A549 (cell line): ENCODE measurements at regions not wholly inside any gene's neighbourhood (a gene's known extent, or its start where the extent isn't known, plus 50 kb on each side); places are given as distances from the start of the nearest gene placed in this dataset.

Source experiments
- ATAC-seq, 2 experiments: fragments of 200-7000 bp in 1 of 2; fragments of >200 bp in 1 of 2; cut with Nextera tagmentation in 1 of 2; cut with Tn5 transposase in 1 of 2; 3 replicates each; pipeline versions ENCODE4 v1.8.0 to v1.9.1; 2018 to 2020; ENCODE audit warnings: mild to moderate bottlenecking in 1 of 2, moderate library complexity in 1 of 2
- CTCF ChIA-PET: fragments of 300-600 bp; sonication (Branson Sonifier 250); formaldehyde crosslinking; extraction: SDS; loops from one replicate; lab custom pipeline; 2021; ENCODE audit warnings: antibody characterized with exemption, inconsistent platforms; lab: Yijun Ruan, JAX
- POLR2A ChIA-PET: fragments of 350-600 bp; formaldehyde crosslinking; extraction: SDS; loops from one replicate; lab custom pipeline; 2021; ENCODE audit warnings: antibody characterized with exemption, inconsistent platforms; lab: Yijun Ruan, JAX
- DNase-seq, 2 experiments: peaks; one replicate each; pipeline versions ENCODE4 v3.0.0 to v3.0.0-alpha.2; 2011 to 2016; ENCODE audit warnings: low read depth in 1 of 2, low spot score in 1 of 2
- FAIRE-seq: peaks from 2 replicates; lab custom pipeline; 2011; peaks lifted over from hg19 to GRCh38; lab: Jason Lieb, UNC
- H3K27ac ChIP-seq, 2 experiments: fragments of >200 bp; sonication (Bioruptor Twin); formaldehyde crosslinking; 3 replicates each; pipeline ENCODE4 v1.5.1; 2016 to 2017
- H3K4me1 ChIP-seq: fragments of >200 bp; sonication (Bioruptor Twin); formaldehyde crosslinking; 3 replicates; pipeline ENCODE4 v1.6.1; 2016
- H3K4me2 ChIP-seq: fragments of >200 bp; sonication (Bioruptor Twin); formaldehyde crosslinking; 3 replicates; pipeline ENCODE4 v1.6.1; 2016
- H3K4me3 ChIP-seq: fragments of >200 bp; sonication (Bioruptor Twin); formaldehyde crosslinking; 3 replicates; pipeline ENCODE4 v1.5.1; 2016
- H3K9me3 ChIP-seq: fragments of >200 bp; sonication (Bioruptor Twin); formaldehyde crosslinking; 3 replicates; pipeline ENCODE4 v1.6.1; 2016
- CBX8 ChIP-seq: fragments of 200-600 bp; sonication (generic); IDR thresholded peaks from 2 replicates; pipeline ENCODE4 v1.6.1; 2016
- CHD4 ChIP-seq: fragments of 200-600 bp; sonication (generic); IDR thresholded peaks from 2 replicates; pipeline ENCODE4 v1.6.1; 2016; ENCODE audit warnings: antibody characterized with exemption, mild to moderate bottlenecking, borderline replicate concordance
- ESRRA ChIP-seq: fragments of 150-350 bp; IDR thresholded peaks from 2 replicates; pipeline ENCODE4 v1.6.1; 2014; ENCODE audit warnings: mild to moderate bottlenecking, low read length, borderline replicate concordance
- KDM1A ChIP-seq: fragments of 200-600 bp; sonication (generic); IDR thresholded peaks from 2 replicates; pipeline ENCODE4 v1.6.1; 2016; ENCODE audit warnings: low read depth, mild to moderate bottlenecking
- KDM5A ChIP-seq: fragments of 200-600 bp; sonication (generic); IDR thresholded peaks from 2 replicates; pipeline ENCODE4 v1.6.1; 2016; ENCODE audit warnings: antibody characterized with exemption, mild to moderate bottlenecking
- NR3C1 ChIP-seq: fragments of >200 bp; sonication (Bioruptor Twin); formaldehyde crosslinking; IDR thresholded peaks from 3 replicates; pipeline ENCODE4 v1.6.1; 2017
- POLR2AphosphoS2 ChIP-seq: conservative IDR thresholded peaks from 2 replicates; pipeline ENCODE4 v1.6.1; 2012; ENCODE audit warnings: low read length, improper control_type of control experiment, inconsistent platforms
- RFX5 ChIP-seq: fragments of 450-650 bp; IDR thresholded peaks from 2 replicates; pipeline ENCODE4 v1.7.1; 2014; ENCODE audit warnings: antibody characterized with exemption, mild to moderate bottlenecking, moderate library complexity
- SMC3 ChIP-seq: fragments of >200 bp; sonication (Bioruptor Twin); formaldehyde crosslinking; IDR thresholded peaks from 3 replicates; pipeline ENCODE4 v1.6.1; 2018; ENCODE audit warnings: inconsistent platforms
- SREBF2 ChIP-seq: fragments of 450-650 bp; IDR thresholded peaks from 2 replicates; pipeline ENCODE4 v1.6.1; 2014; ENCODE audit warnings: mild to moderate bottlenecking, moderate library complexity
- ZNF302 ChIP-seq: fragments of 250-450 bp; sonication (Bioruptor Pico); IDR thresholded peaks from 2 replicates; pipeline ENCODE4 v1.9.0; 2021; ENCODE audit warnings: inconsistent platforms, mild to moderate bottlenecking, moderate library complexity
- WGBS: methylation state at CpG from one replicate; pipeline ENCODE4 v1.1.6; 2017; ENCODE audit errors: missing lambda C conversion rate; 5-methylcytosine and 5-hydroxymethylcytosine counted together
- TF ChIP-seq, protein P1 (sequence below): fragments of >200 bp; sonication (Bioruptor Twin); formaldehyde crosslinking; IDR thresholded peaks from 3 replicates; pipeline ENCODE4 v1.5.1; 2016
- TF ChIP-seq, protein P2 (sequence below): fragments of 250-450 bp; sonication (Bioruptor Pico); IDR thresholded peaks from 2 replicates; pipeline ENCODE4 v1.5.0; 2021; ENCODE audit warnings: mild to moderate bottlenecking, moderate library complexity, borderline replicate concordance
- TF ChIP-seq, protein P3 (sequence below): IDR thresholded peaks from 2 replicates; pipeline ENCODE4 v1.6.1; 2012
- TF ChIP-seq, protein P4 (sequence below): IDR thresholded peaks from 2 replicates; pipeline ENCODE4 v1.6.1; 2012; ENCODE audit warnings: low read depth, borderline replicate concordance
- TF ChIP-seq, protein P5 (sequence below): fragments of 150-350 bp; IDR thresholded peaks from 2 replicates; pipeline ENCODE4 v1.6.1; 2014; ENCODE audit warnings: low read depth, mild to moderate bottlenecking, low read length
- TF ChIP-seq, protein P6 (sequence below): fragments of 450-650 bp; IDR thresholded peaks from 2 replicates; pipeline ENCODE4 v1.6.1; 2014; ENCODE audit warnings: antibody characterized with exemption

DNA sequence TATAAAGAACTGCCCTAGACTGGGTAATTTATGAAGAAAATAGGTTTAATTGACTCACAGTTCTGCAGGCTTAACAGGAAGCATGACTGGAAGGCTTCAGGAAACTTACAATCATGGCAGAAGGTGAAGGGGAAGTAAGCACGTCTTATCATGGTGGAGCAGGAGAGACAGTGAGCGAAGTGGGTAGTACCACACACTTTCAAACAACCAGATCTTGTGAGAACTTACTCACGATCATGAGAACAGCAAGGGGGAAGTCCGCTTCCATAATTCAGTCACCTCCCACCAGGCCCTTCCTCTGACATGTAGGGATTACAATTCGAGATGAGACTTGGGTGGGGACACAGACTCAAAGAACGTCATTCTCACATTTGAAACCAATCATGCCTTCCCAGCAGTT lies 260.1 kb upstream of the FAM98A start (continued):
- TF ChIP-seq RFX5 (no peak), SMC3 (no peak), POLR2AphosphoS2 (no peak)
- TF ChIP-seq, protein P1, sequence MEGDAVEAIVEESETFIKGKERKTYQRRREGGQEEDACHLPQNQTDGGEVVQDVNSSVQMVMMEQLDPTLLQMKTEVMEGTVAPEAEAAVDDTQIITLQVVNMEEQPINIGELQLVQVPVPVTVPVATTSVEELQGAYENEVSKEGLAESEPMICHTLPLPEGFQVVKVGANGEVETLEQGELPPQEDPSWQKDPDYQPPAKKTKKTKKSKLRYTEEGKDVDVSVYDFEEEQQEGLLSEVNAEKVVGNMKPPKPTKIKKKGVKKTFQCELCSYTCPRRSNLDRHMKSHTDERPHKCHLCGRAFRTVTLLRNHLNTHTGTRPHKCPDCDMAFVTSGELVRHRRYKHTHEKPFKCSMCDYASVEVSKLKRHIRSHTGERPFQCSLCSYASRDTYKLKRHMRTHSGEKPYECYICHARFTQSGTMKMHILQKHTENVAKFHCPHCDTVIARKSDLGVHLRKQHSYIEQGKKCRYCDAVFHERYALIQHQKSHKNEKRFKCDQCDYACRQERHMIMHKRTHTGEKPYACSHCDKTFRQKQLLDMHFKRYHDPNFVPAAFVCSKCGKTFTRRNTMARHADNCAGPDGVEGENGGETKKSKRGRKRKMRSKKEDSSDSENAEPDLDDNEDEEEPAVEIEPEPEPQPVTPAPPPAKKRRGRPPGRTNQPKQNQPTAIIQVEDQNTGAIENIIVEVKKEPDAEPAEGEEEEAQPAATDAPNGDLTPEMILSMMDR: no peak
- TF ChIP-seq, protein P2, sequence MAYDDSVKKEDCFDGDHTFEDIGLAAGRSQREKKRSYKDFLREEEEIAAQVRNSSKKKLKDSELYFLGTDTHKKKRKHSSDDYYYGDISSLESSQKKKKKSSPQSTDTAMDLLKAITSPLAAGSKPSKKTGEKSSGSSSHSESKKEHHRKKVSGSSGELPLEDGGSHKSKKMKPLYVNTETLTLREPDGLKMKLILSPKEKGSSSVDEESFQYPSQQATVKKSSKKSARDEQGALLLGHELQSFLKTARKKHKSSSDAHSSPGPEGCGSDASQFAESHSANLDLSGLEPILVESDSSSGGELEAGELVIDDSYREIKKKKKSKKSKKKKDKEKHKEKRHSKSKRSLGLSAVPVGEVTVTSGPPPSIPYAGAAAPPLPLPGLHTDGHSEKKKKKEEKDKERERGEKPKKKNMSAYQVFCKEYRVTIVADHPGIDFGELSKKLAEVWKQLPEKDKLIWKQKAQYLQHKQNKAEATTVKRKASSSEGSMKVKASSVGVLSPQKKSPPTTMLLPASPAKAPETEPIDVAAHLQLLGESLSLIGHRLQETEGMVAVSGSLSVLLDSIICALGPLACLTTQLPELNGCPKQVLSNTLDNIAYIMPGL: no peak

DNA sequence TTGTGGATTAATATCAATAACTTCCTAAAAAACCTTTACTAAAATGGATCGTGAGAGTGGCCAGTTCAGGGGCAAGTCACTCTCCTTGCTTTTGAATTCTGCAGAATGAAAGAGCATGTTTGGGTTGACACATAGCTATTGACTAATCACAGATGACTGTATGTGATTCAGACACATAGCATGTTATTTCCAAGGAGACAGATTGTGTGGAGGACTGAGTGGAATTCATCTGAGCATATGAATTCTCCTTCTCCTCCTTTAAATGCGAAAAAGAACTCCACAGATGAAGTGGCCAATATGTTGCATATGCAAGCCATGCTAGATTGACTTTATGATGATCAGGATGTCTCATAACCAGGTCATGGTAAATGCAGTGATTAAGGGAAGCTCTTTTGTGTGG lies 249.4 kb upstream of the FAM98A start:
- no peak overlapping the region for H3K27ac ChIP-seq
- no peaks in the 10 kb centered on the region for H3K4me1 ChIP-seq
- ChIA-PET POLR2A (no interaction called here), CTCF (no interaction called here)
- no peaks in the 10 kb centered on the region; the same call in 1 of the 3 replicates for H3K9me3 ChIP-seq
- no peak for TF ChIP-seq ESRRA
- TF ChIP-seq, protein P1: no peak
- TF ChIP-seq, protein P3, sequence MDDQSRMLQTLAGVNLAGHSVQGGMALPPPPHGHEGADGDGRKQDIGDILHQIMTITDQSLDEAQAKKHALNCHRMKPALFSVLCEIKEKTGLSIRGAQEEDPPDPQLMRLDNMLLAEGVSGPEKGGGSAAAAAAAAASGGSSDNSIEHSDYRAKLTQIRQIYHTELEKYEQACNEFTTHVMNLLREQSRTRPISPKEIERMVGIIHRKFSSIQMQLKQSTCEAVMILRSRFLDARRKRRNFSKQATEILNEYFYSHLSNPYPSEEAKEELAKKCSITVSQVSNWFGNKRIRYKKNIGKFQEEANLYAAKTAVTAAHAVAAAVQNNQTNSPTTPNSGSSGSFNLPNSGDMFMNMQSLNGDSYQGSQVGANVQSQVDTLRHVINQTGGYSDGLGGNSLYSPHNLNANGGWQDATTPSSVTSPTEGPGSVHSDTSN: no peak
- TF ChIP-seq POLR2AphosphoS2: no peak
- no peak for TF ChIP-seq KDM1A
- no peak for TF ChIP-seq SREBF2
- no peak for TF ChIP-seq NR3C1
- TF ChIP-seq CHD4: no peak
- TF ChIP-seq, protein P4, sequence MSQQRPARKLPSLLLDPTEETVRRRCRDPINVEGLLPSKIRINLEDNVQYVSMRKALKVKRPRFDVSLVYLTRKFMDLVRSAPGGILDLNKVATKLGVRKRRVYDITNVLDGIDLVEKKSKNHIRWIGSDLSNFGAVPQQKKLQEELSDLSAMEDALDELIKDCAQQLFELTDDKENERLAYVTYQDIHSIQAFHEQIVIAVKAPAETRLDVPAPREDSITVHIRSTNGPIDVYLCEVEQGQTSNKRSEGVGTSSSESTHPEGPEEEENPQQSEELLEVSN: no peak
- TF ChIP-seq, protein P5, sequence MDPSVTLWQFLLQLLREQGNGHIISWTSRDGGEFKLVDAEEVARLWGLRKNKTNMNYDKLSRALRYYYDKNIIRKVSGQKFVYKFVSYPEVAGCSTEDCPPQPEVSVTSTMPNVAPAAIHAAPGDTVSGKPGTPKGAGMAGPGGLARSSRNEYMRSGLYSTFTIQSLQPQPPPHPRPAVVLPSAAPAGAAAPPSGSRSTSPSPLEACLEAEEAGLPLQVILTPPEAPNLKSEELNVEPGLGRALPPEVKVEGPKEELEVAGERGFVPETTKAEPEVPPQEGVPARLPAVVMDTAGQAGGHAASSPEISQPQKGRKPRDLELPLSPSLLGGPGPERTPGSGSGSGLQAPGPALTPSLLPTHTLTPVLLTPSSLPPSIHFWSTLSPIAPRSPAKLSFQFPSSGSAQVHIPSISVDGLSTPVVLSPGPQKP: no peak
- TF ChIP-seq ZNF302 (CRISPR knock-in tag): no peak
- TF ChIP-seq KDM5A: no peak
- no peak for TF ChIP-seq CBX8
- no peak overlapping the region for H3K4me2 ChIP-seq
- no peak overlapping the region for H3K4me3 ChIP-seq
- DNase-seq (no peak), ATAC-seq (peak in 1 of 2 experiments; percentile 47; a peak in 1 of 6 replicates), FAIRE-seq (no peak)
- WGBS: 5% methylated on average over 2 of the region's 2 CpGs

DNA sequence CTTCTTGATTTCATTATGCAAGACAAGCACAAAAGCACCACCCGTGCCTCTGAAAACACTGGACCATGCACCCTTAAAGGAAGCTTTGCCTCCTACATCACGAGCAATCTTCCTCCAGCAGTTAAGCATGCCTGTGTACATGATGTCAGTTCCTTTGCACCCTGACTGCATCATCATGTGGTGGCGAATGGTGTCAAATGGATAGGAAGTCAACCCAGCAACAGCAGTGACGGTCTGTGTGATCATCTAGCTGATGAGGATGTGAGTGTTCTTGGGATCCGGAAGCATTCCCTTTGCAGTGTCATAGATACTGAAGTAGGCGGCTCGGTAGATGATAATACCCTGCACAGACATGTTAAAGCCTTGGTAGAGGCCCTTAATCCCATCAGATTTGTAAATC lies 240.7 kb upstream of the FAM98A start:
- CTCF ChIA-PET: no interaction called here
- no peak overlapping the region for H3K4me2 ChIP-seq
- no peak for DNase-seq
- TF ChIP-seq, protein P6, sequence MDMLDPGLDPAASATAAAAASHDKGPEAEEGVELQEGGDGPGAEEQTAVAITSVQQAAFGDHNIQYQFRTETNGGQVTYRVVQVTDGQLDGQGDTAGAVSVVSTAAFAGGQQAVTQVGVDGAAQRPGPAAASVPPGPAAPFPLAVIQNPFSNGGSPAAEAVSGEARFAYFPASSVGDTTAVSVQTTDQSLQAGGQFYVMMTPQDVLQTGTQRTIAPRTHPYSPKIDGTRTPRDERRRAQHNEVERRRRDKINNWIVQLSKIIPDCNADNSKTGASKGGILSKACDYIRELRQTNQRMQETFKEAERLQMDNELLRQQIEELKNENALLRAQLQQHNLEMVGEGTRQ: no peak
- TF ChIP-seq, all 56 proteins: peak for 0
- Histone ChIP-seq H3K4me1 (no peaks in the 10 kb centered on the region), H3K4me3 (no peak overlapping the region), H3K27ac (no peak overlapping the region), H3K9me3 (no peaks in the 10 kb centered on the region)
- FAIRE-seq (no peak), ATAC-seq (no peak)
- POLR2A ChIA-PET: no interaction called here
- 37% methylated on average over 7 of the region's 7 CpGs for WGBS
